Liver (tissue), 2 donors: ENCODE measurements at regions not wholly inside any gene's neighbourhood (a gene's known extent, or its start where the extent isn't known, plus 50 kb on each side); places are given as distances from the start of the nearest gene placed in this dataset.
"Not testable (repeated sequence)": the region's sequence is repeated elsewhere in the genome, so short reads cannot be mapped to it uniquely, and the experiment has no call there.

ENCODE experiments used
- CTCF ChIP-seq: fragments of 150-350 bp; IDR thresholded peaks from 2 replicates; pipeline ENCODE4 v1.5.1; 2017; ENCODE audit warnings: improper control_type of control experiment, low read depth, low read length; ENCODE audit not compliant: missing input control
- REST ChIP-seq: IDR thresholded peaks from 2 replicates; pipeline ENCODE4 v1.6.1; 2016; ENCODE audit warnings: antibody characterized with exemption, mild to moderate bottlenecking
- ZBTB33 ChIP-seq: IDR thresholded peaks from 2 replicates; pipeline ENCODE4 v1.6.1; 2016; ENCODE audit warnings: antibody characterized with exemption
- donor health status: healthy.

- TF ChIP-seq CTCF, REST, ZBTB33: not testable (repeated sequence)
Observed at GRCh38 chr9:78431039-78431438, 134.1 kb downstream of the PSAT1 start.
